Fibroblast of gingiva (primary cell): ENCODE measurements at regions not wholly inside any gene's neighbourhood (a gene's known extent, or its start where the extent isn't known, plus 50 kb on each side); places are given as distances from the start of the nearest gene placed in this dataset.

Experiments used
- DNase-seq: peaks from one replicate; pipeline ENCODE4 v3.0.0-alpha.2; 2011; ENCODE audit warnings: low read depth

- no peak for DNase-seq
These were observed 112.3 kb upstream of the ANKH start for GRCh38 chr5:14983666-14984441.

GRCh38 chr5:14980698-14981097 lies 109.1 kb upstream of the ANKH start:
- no peak for DNase-seq

- no peak for DNase-seq
These were observed 105.6 kb upstream of the ANKH start for GRCh38 chr5:14977058-14977685.

- DNase-seq = no peak
These were observed 104.9 kb upstream of the ANKH start for GRCh38 chr5:14976486-14976885.

GRCh38 chr5:14971873-14972272 lies 100.3 kb upstream of the ANKH start:
- no peak for DNase-seq

- no peak for DNase-seq
These were observed 97.2 kb upstream of the ANKH start for GRCh38 chr5:14968796-14969195.

- no peak for DNase-seq
These were observed 95.6 kb upstream of the ANKH start for GRCh38 chr5:14967166-14967565.

- DNase-seq = no peak
These were observed 94.2 kb upstream of the ANKH start for GRCh38 chr5:14965815-14966214.

GRCh38 chr5:14962604-14963003 lies 91.0 kb upstream of the ANKH start:
- DNase-seq = no peak

- DNase-seq = no peak
These were observed 88.5 kb upstream of the ANKH start for GRCh38 chr5:14960120-14960462.

- DNase-seq = no peak
These were observed 88.0 kb upstream of the ANKH start for GRCh38 chr5:14959399-14960119.

- DNase-seq = peak; percentile 34
These were observed 86.6 kb upstream of the ANKH start for GRCh38 chr5:14958188-14958587.

- no peak for DNase-seq
These were observed 85.0 kb upstream of the ANKH start for GRCh38 chr5:14956423-14957046.

GRCh38 chr5:14954616-14955343 lies 83.2 kb upstream of the ANKH start:
- no peak for DNase-seq

- no peak for DNase-seq
These were observed 82.6 kb upstream of the ANKH start for GRCh38 chr5:14954216-14954615.

- no peak for DNase-seq
These were observed 81.6 kb upstream of the ANKH start for GRCh38 chr5:14953075-14953607.

- no peak for DNase-seq
These were observed 76.8 kb upstream of the ANKH start for GRCh38 chr5:14948383-14948782.

GRCh38 chr5:14946815-14947620 lies 75.4 kb upstream of the ANKH start:
- no peak for DNase-seq

- DNase-seq = no peak
These were observed 73.9 kb upstream of the ANKH start for GRCh38 chr5:14945450-14945849.

- no peak for DNase-seq
These were observed 73.4 kb upstream of the ANKH start for GRCh38 chr5:14944996-14945395.

- no peak for DNase-seq
These were observed 72.8 kb upstream of the ANKH start for GRCh38 chr5:14944350-14944739.
